HG03066 (cell line): ENCODE measurements at regions not wholly inside any gene's neighbourhood (a gene's known extent, or its start where the extent isn't known, plus 50 kb on each side); places are given as distances from the start of the nearest gene placed in this dataset.
"Not testable (repeated sequence)": the region's sequence is repeated elsewhere in the genome, so short reads cannot be mapped to it uniquely, and the experiment has no call there.

Experiments used
- ATAC-seq: cut with Tn5 transposase; IDR thresholded peaks from one replicate; pipeline ENCODE4 v1.9.1; 2021; ENCODE audit warnings: low read depth; ENCODE audit not compliant: unreplicated experiment

- ATAC-seq, result no peak
These were observed 650.0 kb upstream of the STXBP6 start for GRCh38 chr14:25699981-25700380.

GRCh38 chr14:25698111-25698510, 648.2 kb upstream of the STXBP6 start:
- no peak for ATAC-seq

- ATAC-seq, result no peak
These were observed 646.2 kb upstream of the STXBP6 start for GRCh38 chr14:25696176-25696575.

GRCh38 chr14:25685004-25685403, 635.1 kb upstream of the STXBP6 start:
- no peak for ATAC-seq

GRCh38 chr14:25680934-25681333, 631.0 kb upstream of the STXBP6 start:
- ATAC-seq, result no peak

GRCh38 chr14:25680511-25680910, 630.6 kb upstream of the STXBP6 start:
- not testable (repeated sequence) for ATAC-seq

GRCh38 chr14:25677111-25677510, 627.2 kb upstream of the STXBP6 start:
- no peak for ATAC-seq

GRCh38 chr14:25667387-25667786, 617.4 kb upstream of the STXBP6 start:
- no peak for ATAC-seq

- no peak for ATAC-seq
These were observed 616.9 kb upstream of the STXBP6 start for GRCh38 chr14:25666877-25667276.

GRCh38 chr14:25658988-25659387, 609.0 kb upstream of the STXBP6 start:
- no peak for ATAC-seq

GRCh38 chr14:25630447-25630846, 580.5 kb upstream of the STXBP6 start:
- ATAC-seq, result no peak

- ATAC-seq, result no peak
These were observed 579.0 kb upstream of the STXBP6 start for GRCh38 chr14:25628978-25629377.

GRCh38 chr14:25628390-25628789, 578.4 kb upstream of the STXBP6 start:
- no peak for ATAC-seq

GRCh38 chr14:25626986-25627385, 577.0 kb upstream of the STXBP6 start:
- ATAC-seq, result no peak

GRCh38 chr14:25622763-25623162, 572.8 kb upstream of the STXBP6 start:
- ATAC-seq, result no peak

- no peak for ATAC-seq
These were observed 570.6 kb upstream of the STXBP6 start for GRCh38 chr14:25620515-25620914.

- no peak for ATAC-seq
These were observed 565.2 kb upstream of the STXBP6 start for GRCh38 chr14:25615174-25615573.

GRCh38 chr14:25607192-25607591, 557.2 kb upstream of the STXBP6 start:
- ATAC-seq, result no peak

- ATAC-seq, result no peak
These were observed 552.2 kb upstream of the STXBP6 start for GRCh38 chr14:25602106-25602505.

- no peak for ATAC-seq
These were observed 538.8 kb upstream of the STXBP6 start for GRCh38 chr14:25588751-25589150.

GRCh38 chr14:25574628-25575325, 524.8 kb upstream of the STXBP6 start:
- no peak for ATAC-seq

GRCh38 chr14:25570483-25570882, 520.5 kb upstream of the STXBP6 start:
- ATAC-seq, result no peak

GRCh38 chr14:25557466-25557865, 507.5 kb upstream of the STXBP6 start:
- ATAC-seq, result no peak
